ENCODE measurements at regions not wholly inside any gene's neighbourhood (a gene's known extent, or its start where the extent isn't known, plus 50 kb on each side); places are given as distances from the start of the nearest gene placed in this dataset.

DNA sequence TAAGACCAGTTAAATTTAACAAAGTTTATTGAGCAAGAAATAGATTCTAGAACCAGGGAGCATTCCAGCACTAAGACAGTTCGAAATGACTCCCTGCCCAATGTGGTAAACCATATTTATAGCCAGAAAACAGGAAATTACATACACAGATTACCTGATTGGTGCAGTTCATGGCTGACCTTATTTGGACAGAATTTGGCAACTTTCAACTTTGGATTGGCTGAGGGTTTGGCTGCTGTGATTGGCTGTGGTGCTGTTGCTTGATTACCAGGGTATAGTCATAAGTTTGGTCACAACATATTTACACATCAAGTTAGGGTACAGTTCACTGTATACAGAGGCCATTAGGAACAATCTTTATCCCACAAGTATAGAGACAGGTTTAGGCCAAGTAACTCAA, 984.8 kb upstream of the MIR17HG start (continued):
- TF ChIP-seq, protein P1, sequence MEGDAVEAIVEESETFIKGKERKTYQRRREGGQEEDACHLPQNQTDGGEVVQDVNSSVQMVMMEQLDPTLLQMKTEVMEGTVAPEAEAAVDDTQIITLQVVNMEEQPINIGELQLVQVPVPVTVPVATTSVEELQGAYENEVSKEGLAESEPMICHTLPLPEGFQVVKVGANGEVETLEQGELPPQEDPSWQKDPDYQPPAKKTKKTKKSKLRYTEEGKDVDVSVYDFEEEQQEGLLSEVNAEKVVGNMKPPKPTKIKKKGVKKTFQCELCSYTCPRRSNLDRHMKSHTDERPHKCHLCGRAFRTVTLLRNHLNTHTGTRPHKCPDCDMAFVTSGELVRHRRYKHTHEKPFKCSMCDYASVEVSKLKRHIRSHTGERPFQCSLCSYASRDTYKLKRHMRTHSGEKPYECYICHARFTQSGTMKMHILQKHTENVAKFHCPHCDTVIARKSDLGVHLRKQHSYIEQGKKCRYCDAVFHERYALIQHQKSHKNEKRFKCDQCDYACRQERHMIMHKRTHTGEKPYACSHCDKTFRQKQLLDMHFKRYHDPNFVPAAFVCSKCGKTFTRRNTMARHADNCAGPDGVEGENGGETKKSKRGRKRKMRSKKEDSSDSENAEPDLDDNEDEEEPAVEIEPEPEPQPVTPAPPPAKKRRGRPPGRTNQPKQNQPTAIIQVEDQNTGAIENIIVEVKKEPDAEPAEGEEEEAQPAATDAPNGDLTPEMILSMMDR (conservative IDR thresholded peaks at IDR 0.05; ENCODE audit: low read depth in 2 of 2), result no peak
- TF ChIP-seq POLR2AphosphoS5 (IDR thresholded peaks at IDR 0.05; ENCODE audit: low read depth) (no peak), STAT1 (IDR thresholded peaks at IDR 0.05; ENCODE audit: unreplicated experiment) (no peak), EZH2phosphoT487 (IDR thresholded peaks at IDR 0.05; ENCODE audit: unreplicated experiment) (no peak)
- TF ChIP-seq, protein P2, sequence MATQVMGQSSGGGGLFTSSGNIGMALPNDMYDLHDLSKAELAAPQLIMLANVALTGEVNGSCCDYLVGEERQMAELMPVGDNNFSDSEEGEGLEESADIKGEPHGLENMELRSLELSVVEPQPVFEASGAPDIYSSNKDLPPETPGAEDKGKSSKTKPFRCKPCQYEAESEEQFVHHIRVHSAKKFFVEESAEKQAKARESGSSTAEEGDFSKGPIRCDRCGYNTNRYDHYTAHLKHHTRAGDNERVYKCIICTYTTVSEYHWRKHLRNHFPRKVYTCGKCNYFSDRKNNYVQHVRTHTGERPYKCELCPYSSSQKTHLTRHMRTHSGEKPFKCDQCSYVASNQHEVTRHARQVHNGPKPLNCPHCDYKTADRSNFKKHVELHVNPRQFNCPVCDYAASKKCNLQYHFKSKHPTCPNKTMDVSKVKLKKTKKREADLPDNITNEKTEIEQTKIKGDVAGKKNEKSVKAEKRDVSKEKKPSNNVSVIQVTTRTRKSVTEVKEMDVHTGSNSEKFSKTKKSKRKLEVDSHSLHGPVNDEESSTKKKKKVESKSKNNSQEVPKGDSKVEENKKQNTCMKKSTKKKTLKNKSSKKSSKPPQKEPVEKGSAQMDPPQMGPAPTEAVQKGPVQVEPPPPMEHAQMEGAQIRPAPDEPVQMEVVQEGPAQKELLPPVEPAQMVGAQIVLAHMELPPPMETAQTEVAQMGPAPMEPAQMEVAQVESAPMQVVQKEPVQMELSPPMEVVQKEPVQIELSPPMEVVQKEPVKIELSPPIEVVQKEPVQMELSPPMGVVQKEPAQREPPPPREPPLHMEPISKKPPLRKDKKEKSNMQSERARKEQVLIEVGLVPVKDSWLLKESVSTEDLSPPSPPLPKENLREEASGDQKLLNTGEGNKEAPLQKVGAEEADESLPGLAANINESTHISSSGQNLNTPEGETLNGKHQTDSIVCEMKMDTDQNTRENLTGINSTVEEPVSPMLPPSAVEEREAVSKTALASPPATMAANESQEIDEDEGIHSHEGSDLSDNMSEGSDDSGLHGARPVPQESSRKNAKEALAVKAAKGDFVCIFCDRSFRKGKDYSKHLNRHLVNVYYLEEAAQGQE (IDR thresholded peaks at IDR 0.05; ENCODE audit: unreplicated experiment), result no peak

DNA sequence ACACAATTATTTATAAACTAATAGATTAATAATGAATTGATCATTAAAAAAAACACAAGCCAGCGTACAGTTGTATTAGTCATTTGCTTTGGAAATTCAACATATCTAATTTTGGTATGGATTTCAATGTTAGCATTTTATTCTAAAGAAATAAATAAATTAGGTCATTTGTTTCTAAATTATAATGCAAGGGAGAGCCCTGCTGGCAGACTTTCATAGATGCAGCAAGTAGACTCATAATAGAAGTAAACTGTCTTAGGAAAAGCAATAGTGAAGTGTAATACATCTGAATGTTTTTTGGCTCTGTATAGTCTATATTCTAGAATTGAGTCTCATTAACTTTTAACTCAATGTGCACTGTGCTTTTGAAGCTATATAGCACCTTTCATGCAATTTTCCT, 982.4 kb upstream of the MIR17HG start:
- no peak overlapping the region for H3K27ac Mint-ChIP-seq
- DNase-seq (ENCODE audit: low spot score), result no peak
- TF ChIP-seq CREB1 (CRISPR knock-in tag; IDR thresholded peaks at IDR 0.05; ENCODE audit: low read depth) (no peak), ZNF114 (CRISPR knock-in tag; IDR thresholded peaks at IDR 0.05) (no peak), POLR2AphosphoS5 (IDR thresholded peaks at IDR 0.05; ENCODE audit: low read depth) (no peak), EZH2phosphoT487 (IDR thresholded peaks at IDR 0.05; ENCODE audit: unreplicated experiment) (no peak), JUNB (IDR thresholded peaks at IDR 0.05; ENCODE audit: unreplicated experiment) (no peak)
- TF ChIP-seq, protein P3, sequence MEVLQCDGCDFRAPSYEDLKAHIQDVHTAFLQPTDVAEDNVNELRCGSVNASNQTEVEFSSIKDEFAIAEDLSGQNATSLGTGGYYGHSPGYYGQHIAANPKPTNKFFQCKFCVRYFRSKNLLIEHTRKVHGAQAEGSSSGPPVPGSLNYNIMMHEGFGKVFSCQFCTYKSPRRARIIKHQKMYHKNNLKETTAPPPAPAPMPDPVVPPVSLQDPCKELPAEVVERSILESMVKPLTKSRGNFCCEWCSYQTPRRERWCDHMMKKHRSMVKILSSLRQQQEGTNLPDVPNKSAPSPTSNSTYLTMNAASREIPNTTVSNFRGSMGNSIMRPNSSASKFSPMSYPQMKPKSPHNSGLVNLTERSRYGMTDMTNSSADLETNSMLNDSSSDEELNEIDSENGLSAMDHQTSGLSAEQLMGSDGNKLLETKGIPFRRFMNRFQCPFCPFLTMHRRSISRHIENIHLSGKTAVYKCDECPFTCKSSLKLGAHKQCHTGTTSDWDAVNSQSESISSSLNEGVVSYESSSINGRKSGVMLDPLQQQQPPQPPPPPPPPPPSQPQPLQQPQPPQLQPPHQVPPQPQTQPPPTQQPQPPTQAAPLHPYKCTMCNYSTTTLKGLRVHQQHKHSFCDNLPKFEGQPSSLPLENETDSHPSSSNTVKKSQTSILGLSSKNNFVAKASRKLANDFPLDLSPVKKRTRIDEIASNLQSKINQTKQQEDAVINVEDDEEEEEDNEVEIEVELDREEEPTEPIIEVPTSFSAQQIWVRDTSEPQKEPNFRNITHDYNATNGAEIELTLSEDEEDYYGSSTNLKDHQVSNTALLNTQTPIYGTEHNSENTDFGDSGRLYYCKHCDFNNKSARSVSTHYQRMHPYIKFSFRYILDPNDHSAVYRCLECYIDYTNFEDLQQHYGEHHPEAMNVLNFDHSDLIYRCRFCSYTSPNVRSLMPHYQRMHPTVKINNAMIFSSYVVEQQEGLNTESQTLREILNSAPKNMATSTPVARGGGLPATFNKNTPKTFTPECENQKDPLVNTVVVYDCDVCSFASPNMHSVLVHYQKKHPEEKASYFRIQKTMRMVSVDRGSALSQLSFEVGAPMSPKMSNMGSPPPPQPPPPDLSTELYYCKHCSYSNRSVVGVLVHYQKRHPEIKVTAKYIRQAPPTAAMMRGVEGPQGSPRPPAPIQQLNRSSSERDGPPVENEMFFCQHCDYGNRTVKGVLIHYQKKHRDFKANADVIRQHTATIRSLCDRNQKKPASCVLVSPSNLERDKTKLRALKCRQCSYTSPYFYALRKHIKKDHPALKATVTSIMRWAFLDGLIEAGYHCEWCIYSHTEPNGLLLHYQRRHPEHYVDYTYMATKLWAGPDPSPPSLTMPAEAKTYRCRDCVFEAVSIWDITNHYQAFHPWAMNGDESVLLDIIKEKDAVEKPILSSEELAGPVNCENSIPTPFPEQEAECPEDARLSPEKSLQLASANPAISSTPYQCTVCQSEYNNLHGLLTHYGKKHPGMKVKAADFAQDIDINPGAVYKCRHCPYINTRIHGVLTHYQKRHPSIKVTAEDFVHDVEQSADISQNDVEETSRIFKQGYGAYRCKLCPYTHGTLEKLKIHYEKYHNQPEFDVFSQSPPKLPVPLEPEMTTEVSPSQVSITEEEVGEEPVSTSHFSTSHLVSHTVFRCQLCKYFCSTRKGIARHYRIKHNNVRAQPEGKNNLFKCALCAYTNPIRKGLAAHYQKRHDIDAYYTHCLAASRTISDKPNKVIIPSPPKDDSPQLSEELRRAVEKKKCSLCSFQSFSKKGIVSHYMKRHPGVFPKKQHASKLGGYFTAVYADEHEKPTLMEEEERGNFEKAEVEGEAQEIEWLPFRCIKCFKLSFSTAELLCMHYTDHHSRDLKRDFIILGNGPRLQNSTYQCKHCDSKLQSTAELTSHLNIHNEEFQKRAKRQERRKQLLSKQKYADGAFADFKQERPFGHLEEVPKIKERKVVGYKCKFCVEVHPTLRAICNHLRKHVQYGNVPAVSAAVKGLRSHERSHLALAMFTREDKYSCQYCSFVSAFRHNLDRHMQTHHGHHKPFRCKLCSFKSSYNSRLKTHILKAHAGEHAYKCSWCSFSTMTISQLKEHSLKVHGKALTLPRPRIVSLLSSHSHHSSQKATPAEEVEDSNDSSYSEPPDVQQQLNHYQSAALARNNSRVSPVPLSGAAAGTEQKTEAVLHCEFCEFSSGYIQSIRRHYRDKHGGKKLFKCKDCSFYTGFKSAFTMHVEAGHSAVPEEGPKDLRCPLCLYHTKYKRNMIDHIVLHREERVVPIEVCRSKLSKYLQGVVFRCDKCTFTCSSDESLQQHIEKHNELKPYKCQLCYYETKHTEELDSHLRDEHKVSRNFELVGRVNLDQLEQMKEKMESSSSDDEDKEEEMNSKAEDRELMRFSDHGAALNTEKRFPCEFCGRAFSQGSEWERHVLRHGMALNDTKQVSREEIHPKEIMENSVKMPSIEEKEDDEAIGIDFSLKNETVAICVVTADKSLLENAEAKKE (CRISPR knock-in tag; IDR thresholded peaks at IDR 0.05), result no peak
- TF ChIP-seq, protein P4, sequence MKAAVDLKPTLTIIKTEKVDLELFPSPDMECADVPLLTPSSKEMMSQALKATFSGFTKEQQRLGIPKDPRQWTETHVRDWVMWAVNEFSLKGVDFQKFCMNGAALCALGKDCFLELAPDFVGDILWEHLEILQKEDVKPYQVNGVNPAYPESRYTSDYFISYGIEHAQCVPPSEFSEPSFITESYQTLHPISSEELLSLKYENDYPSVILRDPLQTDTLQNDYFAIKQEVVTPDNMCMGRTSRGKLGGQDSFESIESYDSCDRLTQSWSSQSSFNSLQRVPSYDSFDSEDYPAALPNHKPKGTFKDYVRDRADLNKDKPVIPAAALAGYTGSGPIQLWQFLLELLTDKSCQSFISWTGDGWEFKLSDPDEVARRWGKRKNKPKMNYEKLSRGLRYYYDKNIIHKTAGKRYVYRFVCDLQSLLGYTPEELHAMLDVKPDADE (IDR thresholded peaks at IDR 0.05), result no peak

More for the DNA sequence above, 982.4 kb upstream of the MIR17HG start:
- no peaks in the 10 kb centered on the region for H3K4me1 ChIP-seq (ENCODE audit: insufficient read depth)
- H2AFZ ChIP-seq, result no peak overlapping the region
- no peaks in the 10 kb centered on the region for H3K27me3 ChIP-seq (ENCODE audit: insufficient read depth)
- H3F3A ChIP-seq (replicated peaks; ENCODE audit: low read depth), result no peaks in the 10 kb centered on the region
- no peak overlapping the region for H3K4me3 ChIP-seq
- no peak overlapping the region for H3K4me2 ChIP-seq
- H3K36me3 Mint-ChIP-seq (ENCODE audit: low read depth), result peaks cover under 1% of the 10 kb centered on the region; the same call in 2 of the 3 replicates
- no peak overlapping the region for H3K4me3 Mint-ChIP-seq
- no peaks in the 10 kb centered on the region for H3K79me2 ChIP-seq (replicated peaks; ENCODE audit: insufficient read depth)
- H4K20me1 ChIP-seq (replicated peaks; ENCODE audit: insufficient read depth), result no peaks in the 10 kb centered on the region
- no peaks in the 10 kb centered on the region for H3K36me3 ChIP-seq (ENCODE audit: insufficient read depth)
- peaks cover 2% of the 10 kb centered on the region for H3K9me3 Mint-ChIP-seq
- H3K27ac ChIP-seq (ENCODE audit: low read depth), result no peak overlapping the region
- no peaks in the 10 kb centered on the region for H3K27me3 Mint-ChIP-seq (ENCODE audit: insufficient read depth, low read depth, poor library complexity)
- ATAC-seq, result no peak
- H3K9me2 ChIP-seq (ENCODE audit: insufficient read depth), result no peaks in the 10 kb centered on the region
- H3K4me1 Mint-ChIP-seq, result no peaks in the 10 kb centered on the region

All from GM23338 (cell line).